NCI-H187 (cell line): ENCODE measurements at regions not wholly inside any gene's neighbourhood (a gene's known extent, or its start where the extent isn't known, plus 50 kb on each side); places are given as distances from the start of the nearest gene placed in this dataset.
"Not testable (repeated sequence)": the region's sequence is repeated elsewhere in the genome, so short reads cannot be mapped to it uniquely, and the experiment has no call there.

Experiments
- DNase-seq, 2 experiments: peaks; one replicate each; lab custom pipeline; 2025; lab: John Stamatoyannopoulos, UW

DNA sequence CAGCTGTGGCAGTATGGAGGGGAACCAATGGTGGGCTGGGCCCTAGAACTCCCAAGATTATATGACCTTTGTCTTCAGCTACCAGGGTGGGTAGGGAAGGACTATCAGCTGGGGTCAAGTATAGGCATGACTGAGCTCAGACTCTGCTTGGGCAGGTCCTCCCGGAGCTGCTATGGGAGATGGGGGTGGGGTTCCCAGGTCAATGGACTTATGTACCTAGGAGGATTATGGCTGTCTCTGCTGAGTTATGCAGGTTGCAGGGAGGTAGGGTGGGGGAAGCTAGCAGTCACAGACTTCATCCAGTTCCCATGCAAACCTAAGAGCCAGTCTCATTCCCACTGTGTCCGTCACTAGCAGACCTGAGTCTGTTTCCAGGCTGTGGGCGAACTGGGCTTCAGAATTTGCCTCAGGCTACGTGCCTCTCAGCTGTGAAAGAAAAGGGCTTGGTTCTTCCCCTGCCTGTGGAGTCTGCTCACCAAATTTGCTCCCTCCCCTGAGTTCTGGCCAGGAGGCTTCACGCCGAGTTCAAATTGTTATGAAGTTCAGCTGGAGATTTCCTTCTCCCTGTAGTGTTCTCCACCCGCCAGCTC lies 985.8 kb upstream of the NRXN1 start:
- no peak for DNase-seq

DNA sequence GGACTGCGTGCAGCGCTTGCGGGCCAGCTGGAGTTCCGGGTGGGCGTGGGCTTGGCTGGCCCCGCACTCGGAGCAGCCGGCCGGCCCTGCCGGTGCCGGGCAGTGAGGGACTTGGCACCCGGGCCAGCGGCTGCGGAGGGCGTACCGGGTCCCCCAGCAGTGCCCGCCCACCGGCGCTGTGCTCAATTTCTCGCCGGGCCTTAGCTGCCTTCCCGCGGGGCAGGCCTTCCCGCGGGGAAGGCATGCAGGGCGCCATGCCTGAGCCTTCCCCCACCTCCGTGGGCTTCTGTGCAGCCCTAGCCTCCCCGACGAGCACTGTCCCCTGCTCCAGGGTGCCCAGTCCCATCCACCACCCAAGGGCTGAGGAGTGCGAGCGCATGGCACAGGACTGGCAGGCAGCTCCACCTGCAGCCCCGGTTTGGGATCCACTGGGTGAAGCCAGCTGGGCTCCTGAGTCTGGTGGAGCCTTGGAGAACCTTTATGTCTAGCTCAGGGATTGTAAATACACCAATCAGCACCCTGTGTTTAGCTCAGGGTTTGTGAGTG lies 975.0 kb upstream of the NRXN1 start:
- DNase-seq, result not testable (repeated sequence)

DNA sequence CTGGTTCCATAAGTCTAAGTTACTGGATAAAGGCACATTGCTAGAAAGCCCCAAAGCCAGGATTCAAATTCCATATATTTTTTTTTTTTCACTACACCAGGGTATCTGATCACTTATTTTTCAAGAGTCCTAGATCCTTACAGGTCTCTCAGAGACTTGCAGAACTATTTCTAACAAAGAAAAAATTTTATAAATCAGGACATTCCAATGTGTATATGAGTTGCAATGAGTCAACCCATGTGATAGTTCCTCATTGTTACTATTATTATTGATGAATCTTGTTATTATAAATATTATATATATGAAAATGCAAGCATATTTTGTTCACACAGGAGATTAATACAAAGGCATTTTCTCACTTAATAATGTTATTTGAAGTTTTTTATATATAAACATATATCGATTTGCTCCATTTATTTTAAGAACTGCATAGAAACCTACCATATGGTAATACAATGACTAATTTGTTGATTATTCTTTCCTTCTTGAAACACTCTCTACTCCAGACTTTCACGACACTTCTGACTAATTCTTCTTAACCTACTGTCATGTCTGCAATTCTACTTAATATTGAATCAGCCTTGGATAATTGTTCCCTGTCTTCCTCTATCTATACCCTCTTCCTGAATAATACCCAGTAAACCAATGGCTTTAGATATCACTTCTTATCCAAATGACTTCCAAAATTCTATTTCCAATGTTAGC lies 968.4 kb upstream of the NRXN1 start:
- no peak for DNase-seq

DNA sequence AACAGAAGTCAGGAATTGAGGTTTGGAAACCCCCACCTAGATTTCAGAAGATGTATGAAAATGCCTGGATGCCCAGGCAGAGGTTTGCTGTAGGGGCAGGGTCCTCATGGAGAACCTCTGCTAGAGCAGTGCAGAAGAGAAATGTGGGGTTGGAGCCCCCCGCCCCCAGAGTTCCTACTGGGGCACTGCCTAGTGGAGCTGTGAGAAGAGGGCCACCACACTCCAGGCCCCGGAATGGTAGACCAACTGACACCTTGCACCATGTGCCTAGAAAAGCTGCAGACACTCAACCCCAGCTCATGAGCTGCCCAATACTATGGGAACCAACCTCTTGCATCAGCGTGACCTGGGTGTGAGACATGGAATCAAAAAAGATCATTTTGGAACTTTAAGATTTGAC lies 967.0 kb upstream of the NRXN1 start:
- no peak for DNase-seq

DNA sequence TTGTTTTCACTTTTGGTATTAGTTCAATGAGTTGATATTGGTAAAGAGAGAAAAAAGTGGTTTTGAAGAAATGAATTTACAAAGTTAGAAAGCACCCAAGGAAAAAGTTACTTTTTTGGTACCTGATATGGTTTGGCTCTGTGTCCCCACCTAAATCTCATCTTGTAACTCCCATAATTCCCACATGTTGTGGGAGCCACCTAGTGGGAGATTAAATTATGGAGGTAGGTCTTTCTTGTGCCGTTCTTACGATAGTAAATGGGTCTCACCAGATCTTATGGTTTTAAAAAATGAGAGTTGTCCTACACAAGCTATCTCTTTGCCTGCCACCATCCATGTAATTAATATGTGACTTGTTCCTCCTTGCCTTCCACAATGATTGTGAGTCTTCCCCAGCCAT lies 965.6 kb upstream of the NRXN1 start:
- DNase-seq, result no peak

DNA sequence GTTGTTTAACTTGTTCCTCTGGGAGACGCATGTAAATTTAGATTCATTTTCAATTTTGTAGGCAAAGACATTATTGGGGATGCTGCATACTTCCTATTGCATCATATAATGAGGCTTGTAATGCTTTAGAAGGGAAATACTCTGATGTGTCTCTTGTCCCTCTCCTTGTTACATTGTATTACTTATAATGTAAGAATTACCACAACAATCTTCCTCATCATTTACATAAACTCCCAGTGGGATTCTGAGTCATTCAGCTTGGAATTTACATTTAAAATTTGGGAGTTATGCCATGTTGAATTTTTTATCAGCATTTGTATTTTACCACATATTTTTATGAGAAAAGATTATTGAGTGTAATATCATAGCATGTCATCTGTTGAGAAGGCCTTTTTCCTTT lies 963.4 kb upstream of the NRXN1 start:
- DNase-seq, result no peak

DNA sequence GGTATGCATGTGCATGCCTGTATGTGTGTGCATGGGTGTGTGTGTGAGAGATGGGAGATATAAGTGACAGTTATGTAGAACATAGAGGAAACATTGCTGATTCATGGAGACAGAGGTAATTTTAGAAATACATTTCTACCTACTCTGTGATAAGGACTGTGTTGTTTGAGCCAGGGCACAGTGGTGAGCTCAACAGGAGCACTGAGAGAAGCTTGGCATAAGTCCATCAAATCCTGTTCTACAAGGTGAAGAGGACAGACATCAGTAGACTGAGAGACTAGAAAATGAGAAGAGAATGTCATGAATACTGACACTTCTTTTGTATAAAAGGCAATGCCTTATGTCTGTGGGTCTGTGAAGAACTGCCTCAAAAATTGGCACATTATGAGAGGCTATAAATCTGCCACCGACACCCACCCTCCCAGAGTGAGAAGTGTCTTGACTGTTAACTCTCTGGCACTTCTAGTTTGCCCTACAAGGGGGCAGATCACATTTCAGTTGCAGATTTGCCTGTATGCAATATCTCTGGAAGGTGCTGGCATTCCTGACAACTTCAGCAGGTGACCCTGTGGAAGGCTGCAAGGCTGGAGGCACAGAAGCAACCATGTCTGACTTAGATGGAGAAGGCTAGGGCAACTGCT lies 962.3 kb upstream of the NRXN1 start:
- DNase-seq, result no peak

DNA sequence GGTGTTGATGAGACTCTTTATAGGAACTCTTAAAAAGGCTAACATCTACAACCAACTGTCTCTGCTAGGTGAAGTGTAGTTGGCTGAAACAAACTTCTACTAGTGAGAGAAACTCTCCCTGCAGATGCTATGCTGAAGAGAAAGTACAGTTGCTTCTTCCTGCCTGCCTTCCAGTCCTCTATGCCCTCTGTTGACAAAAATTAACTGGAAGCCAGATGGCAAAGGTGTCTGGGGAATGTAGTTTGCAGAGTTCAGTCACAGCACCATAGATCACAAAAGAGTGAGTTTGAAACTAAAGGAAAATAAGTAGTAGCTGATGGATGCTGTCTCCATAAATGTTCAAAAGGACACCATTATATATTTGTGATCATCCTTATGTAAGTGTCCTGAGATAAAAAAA lies 958.8 kb upstream of the NRXN1 start:
- no peak for DNase-seq

DNA sequence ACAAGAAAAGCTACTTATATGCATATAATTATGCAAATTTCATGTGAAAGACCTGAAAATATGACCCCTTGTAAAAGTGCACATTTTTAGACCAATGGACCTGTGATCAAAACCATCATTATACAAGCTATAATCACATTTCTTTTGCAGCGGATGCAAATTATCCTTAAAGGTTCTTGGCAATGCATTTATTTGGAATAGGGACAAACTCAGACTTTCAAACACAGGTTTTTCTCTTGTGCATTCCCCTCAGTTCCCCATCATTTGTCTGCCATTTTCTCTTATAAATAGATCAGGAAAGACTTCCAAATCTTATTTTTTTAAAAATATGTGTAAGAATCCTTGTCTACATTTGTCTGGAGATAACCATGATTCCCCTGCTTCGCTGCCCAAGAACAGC lies 954.2 kb upstream of the NRXN1 start:
- DNase-seq, result no peak

DNA sequence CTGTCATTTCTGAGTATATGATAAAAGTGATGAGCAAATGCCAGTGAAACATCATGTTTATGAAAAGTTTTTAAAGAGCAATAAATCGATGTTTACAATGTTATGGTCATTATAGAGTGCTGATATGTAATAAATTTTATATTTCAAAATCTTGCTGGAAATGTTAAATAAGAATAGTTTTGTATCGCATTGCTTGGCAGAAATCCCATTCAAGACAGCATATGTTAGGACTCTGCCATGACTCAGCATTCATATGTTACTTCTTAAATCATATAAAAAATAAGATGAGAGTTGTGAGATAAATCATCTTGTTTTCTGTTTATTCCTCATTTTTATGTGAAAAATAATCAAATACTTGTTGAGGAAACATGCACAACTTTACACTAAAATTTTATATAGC lies 949.9 kb upstream of the NRXN1 start:
- DNase-seq, result no peak

DNA sequence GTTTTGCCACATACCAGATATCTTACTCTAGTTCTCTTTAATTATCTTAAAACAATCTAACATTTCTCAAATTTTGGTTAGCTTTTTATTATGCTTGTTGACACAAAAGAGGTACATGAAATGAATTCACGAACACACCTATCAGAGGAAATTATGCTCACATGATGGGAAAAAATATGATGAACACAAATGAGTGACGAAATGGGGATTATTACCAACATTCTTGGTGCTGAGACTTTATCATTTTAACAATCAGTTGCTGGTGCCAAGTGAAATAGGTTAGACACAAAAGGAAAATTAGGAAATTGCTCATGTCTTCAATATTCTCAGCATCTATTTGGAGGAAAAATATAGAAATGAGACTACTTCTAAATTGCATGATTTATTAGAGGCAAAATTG lies 944.7 kb upstream of the NRXN1 start:
- DNase-seq, result no peak

DNA sequence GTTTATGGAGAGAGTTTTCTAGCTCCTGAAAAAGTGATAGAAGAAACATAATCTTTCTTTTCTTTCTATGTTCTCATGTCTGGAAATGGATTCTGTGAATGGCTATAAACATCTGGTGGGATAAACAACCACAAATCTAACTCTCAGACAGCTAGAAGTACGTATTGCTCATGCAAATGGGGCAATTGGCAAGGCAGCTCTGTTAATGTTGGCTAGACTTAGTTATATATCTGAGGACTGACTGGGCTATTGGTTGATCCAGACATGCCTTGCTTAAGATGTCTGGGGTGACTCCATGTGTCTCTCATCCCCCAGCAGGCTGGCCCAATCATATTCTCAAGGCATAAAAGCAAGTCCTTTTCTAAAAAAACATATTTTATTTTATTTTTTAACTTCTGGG lies 939.2 kb upstream of the NRXN1 start:
- no peak for DNase-seq

DNA sequence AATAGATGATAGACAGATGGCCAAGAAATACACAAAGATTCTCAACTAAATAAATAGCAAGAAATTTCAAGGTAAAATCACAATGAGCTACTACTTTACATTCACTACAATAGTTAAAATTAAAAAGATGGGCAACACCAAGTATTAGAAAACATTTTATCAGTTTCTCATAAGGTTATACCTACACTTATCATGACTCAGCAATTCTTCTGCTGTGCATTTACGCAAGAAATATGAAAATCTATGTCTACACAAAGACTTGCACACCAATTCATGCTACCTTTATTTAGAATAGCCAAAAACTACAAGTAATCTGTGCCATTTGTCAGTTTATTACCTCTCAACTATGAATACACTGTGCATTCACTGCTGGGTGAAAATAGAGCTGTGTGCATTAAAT lies 937.4 kb upstream of the NRXN1 start:
- DNase-seq, result no peak

DNA sequence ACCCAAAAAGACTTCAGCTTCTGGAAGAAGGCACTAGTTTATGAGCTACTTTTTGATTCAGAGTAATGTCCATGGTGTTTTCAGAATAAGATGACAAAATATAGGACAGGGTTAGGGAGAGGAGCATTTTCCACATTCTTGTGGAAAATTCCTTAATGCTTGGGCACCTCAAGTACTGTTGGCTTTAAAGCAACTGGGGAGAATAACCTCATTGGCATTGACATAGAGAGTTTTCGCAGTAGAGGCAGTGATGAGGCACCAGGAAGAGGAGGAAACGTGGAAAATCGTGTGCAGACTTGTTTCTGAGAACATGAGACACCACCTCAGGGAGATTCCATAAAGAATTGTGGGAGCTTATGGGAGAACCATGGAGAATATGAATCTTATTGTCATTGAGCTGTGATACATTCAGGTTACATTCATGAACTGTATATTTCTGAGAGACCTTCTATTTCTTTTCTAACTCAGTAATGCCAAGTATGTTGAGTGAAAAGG lies 929.0 kb upstream of the NRXN1 start:
- DNase-seq, result no peak

DNA sequence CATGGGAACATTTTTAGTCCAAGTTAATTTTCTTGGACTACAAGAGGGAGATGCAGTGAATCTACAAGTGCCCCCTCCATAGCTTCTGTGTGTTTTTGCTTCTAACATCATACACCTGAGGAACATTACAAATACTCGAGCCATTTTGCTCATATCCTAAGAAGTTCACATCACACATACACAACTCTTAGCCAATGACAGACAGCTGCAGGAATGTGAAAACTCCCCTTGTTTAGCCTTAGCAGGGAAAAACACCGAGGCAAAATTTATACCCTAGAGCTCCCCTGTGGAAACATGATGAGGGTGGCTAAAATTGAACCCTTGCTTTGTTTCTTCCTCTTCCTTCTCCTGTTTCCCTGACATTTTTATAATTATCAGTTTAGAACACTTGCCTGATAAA lies 928.3 kb upstream of the NRXN1 start:
- no peak for DNase-seq

DNA sequence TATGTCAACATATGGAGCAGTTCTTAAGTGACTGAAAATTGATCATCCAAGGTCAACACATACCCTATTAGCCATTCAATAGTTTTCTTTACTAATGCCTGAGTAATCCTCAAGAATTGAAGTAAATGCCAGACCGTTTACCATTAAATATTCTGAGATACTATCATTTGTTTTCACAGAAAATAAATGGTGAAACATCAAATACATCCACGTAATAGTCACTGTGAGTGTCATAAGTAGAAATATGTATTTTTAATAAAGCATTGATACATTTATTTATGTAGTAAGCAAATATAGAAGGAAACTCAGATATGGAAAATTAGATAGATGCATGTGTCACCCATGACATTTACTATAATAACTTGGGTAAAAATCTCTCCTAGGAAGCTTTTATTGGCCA lies 927.8 kb upstream of the NRXN1 start:
- DNase-seq, result no peak

DNA sequence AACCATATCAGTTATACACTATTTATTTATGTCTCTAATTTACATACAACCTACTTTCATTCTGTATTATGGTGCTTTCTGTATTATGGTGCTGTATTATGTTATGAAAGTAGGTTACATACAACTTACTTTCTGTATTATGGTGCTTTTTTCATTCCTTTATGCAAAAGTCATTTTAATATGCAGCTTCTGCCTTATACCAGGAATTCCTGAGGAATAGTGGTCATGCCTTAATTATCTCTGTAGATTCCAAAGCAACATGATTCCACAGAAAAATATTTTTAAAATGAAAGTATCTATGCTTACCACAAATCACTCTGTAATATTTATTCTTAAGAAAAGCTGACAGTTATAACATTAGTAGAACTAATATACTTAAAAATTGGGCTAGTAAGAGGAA lies 922.0 kb upstream of the NRXN1 start:
- DNase-seq, result no peak

DNA sequence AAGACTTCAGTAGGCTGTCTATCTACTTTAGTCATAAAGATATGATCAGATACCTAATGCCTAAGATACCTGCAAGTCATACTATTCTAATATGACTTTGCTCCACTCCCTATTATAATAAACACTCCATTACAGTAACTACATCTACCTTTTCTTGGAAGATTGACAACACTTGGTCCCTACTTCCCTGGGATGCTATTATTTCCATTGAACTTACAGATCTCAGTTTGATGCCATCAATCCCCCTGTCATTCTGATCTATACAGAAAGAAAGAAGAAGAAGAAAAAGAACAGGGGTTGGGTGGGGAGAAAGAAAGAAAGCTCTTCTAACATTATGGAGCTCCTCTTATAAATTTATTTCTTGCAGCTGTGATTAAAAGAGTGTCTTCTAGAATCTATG lies 889.1 kb upstream of the NRXN1 start:
- DNase-seq, result no peak

DNA sequence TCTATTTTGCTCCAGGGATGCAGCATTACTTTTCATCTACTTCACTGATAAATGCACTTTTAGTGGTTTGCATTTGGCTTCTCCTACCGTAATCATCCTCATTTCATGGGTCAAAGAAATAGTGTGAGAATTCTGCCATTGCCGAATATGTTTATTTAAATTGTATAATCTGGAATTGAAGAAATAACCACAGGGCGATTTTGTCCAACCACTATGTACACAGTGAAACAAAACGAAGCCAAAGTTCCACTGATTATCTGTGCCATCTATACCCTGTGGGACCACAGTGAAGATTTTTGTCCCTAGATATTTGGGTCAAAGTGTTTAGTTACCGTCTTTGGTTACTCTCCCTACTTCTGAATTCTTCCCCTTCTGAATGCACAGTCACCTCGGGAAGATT lies 888.6 kb upstream of the NRXN1 start:
- no peak for DNase-seq

DNA sequence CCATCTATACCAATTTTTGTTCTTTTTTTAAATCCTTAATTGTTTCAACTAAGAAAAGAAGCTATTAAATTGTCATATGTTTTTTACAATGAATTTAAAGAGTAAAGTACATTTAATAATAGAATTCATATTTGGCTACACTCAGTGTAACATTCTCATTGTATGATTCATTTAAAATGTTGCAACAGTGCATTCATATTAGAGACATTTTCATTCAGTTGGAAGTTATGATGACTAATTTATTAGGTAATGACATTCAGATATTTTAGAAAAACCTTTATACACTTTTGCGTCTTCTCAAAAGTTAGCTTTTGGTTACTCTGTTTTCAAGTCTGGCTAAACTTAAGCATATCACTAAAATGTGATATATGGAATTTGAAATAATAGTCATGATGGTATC lies 887.5 kb upstream of the NRXN1 start:
- no peak for DNase-seq

DNA sequence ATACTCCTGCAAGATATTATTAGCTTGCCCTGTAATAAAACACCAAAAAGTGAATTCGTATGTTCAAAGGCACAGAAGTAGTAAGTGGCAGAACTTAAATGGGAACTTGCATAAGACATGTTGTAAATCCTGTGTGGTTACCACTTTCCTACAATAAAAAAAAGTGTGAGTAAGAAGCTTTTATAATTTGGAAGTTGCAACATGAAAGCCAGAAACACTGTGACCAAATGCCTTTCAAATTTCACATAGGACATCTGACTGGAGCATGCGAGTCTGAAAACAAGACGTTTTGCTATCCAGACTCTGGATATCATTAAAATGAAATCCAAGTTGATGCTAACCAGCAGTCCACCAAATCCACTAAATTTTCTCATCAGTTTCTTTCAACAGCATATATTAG lies 886.2 kb upstream of the NRXN1 start:
- no peak for DNase-seq

DNA sequence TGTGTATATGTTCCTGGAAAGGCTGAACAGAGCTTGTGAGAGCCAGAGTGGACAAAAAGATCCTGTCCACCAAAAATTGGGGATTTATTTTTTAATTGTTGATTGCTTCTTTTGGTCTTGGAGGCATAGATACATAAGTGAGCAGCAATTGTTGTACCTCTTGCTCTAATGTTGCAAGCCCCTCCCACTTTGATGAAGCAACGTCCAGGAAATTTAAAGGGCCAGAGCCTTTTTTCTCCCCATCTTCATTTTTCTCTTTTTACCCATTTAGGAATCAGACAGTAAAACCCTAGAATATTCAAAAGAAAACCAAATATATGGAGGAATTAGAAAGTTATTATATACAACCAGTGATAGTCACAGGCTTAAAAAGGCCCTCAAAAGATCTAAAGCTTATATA lies 871.8 kb upstream of the NRXN1 start:
- no peak for DNase-seq

DNA sequence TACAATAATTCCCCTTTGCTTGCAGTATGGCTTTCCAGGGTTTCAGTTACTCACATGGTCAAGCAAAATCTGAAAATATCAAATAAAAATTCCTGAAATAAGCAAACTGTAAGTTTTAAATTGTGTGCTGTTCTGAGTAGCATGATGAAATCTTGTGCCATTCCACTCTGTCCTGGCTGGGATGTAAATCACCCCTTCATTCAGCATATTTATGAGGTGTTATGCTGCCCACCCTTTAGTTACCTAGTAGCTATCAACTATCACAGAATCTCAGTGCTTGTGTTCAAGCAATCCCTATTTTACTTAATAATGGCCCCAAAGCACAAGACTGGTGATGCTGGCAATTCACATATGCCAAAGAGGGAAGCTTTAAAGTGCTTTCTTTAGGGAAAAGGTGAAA lies 867.7 kb upstream of the NRXN1 start:
- DNase-seq, result no peak
